ENCODE measurements at regions not wholly inside any gene's neighbourhood (a gene's known extent, or its start where the extent isn't known, plus 50 kb on each side); places are given as distances from the start of the nearest gene placed in this dataset.
A peak's percentile ranks its signal among the peaks of the same experiment; 100 is the strongest.

GRCh38 chr2:188784269-188784762 lies 189.9 kb upstream of the COL3A1 start:
- TF ChIP-seq CTCF (conservative IDR thresholded peaks at IDR 0.05; ENCODE audit: control insufficient read depth, insufficient read depth, low read depth, low read length): no peak
- no peak overlapping the region for H3K4me3 ChIP-seq (ENCODE audit: control insufficient read depth, low read depth, low read length)
- DNase-seq (ENCODE audit: low read depth): no peak

- TF ChIP-seq CTCF (conservative IDR thresholded peaks at IDR 0.05; ENCODE audit: control insufficient read depth, insufficient read depth, low read depth, low read length): peak; percentile 9
- no peak overlapping the region for H3K4me3 ChIP-seq (ENCODE audit: control insufficient read depth, low read depth, low read length)
- DNase-seq (ENCODE audit: low read depth): peak; percentile 46
These were observed 189.1 kb upstream of the COL3A1 start for GRCh38 chr2:188785061-188785460.

- DNase-seq (ENCODE audit: low read depth): peak; percentile 82
- no peak overlapping the region for H3K4me3 ChIP-seq (ENCODE audit: control insufficient read depth, low read depth, low read length)
- no peak for TF ChIP-seq CTCF (conservative IDR thresholded peaks at IDR 0.05; ENCODE audit: control insufficient read depth, insufficient read depth, low read depth, low read length)
These were observed 188.7 kb upstream of the COL3A1 start for GRCh38 chr2:188785490-188785889.

GRCh38 chr2:188786368-188786841 lies 187.8 kb upstream of the COL3A1 start:
- H3K4me3 ChIP-seq (ENCODE audit: control insufficient read depth, low read depth, low read length): no peak overlapping the region
- DNase-seq (ENCODE audit: low read depth): peak; percentile 93
- TF ChIP-seq CTCF (conservative IDR thresholded peaks at IDR 0.05; ENCODE audit: control insufficient read depth, insufficient read depth, low read depth, low read length): no peak

GRCh38 chr2:188787021-188787657 lies 187.0 kb upstream of the COL3A1 start:
- no peak for TF ChIP-seq CTCF (conservative IDR thresholded peaks at IDR 0.05; ENCODE audit: control insufficient read depth, insufficient read depth, low read depth, low read length)
- peak; percentile 88 for DNase-seq (ENCODE audit: low read depth)
- no peak overlapping the region for H3K4me3 ChIP-seq (ENCODE audit: control insufficient read depth, low read depth, low read length)

- peak overlapping the region; percentile 27 for H3K4me3 ChIP-seq (ENCODE audit: control insufficient read depth, low read depth, low read length)
- no peak for TF ChIP-seq CTCF (conservative IDR thresholded peaks at IDR 0.05; ENCODE audit: control insufficient read depth, insufficient read depth, low read depth, low read length)
- peak; percentile 93 for DNase-seq (ENCODE audit: low read depth)
These were observed 186.4 kb upstream of the COL3A1 start for GRCh38 chr2:188787658-188788240.
